Sigmoid colon (tissue), 4 donors: ENCODE measurements at regions not wholly inside any gene's neighbourhood (a gene's known extent, or its start where the extent isn't known, plus 50 kb on each side); places are given as distances from the start of the nearest gene placed in this dataset.

Source experiments
- EP300 ChIP-seq, 4 donors: sonication (generic); formaldehyde crosslinking; IDR thresholded peaks; one replicate each; pipeline ENCODE4 v1.6.1; 2017; ENCODE audit warnings: antibody characterized with exemption in 4 of 4
- POLR2A ChIP-seq, 2 donors: fragments of 450-650 bp; IDR thresholded peaks; one replicate each; pipeline ENCODE4 v1.6.1; 2016; ENCODE audit warnings: antibody characterized with exemption in 2 of 2, mild to moderate bottlenecking in 2 of 2, moderate library complexity in 2 of 2
- POLR2AphosphoS5 ChIP-seq, 4 donors: sonication (generic); formaldehyde crosslinking; IDR thresholded peaks; one replicate each; pipeline ENCODE4 v1.6.1; 2017; ENCODE audit warnings: antibody characterized with exemption in 4 of 4
- TF ChIP-seq, protein P1 (sequence below), 4 experiments: fragments of 450-650 bp in 3 of 4; fragments of 200-600 bp in 1 of 4; IDR thresholded peaks; one replicate each; pipeline ENCODE4 v1.5.1; 2016 to 2019; ENCODE audit warnings: antibody characterized with exemption in 4 of 4, mild to moderate bottlenecking in 3 of 4, moderate library complexity in 2 of 4

- TF ChIP-seq, protein P1, sequence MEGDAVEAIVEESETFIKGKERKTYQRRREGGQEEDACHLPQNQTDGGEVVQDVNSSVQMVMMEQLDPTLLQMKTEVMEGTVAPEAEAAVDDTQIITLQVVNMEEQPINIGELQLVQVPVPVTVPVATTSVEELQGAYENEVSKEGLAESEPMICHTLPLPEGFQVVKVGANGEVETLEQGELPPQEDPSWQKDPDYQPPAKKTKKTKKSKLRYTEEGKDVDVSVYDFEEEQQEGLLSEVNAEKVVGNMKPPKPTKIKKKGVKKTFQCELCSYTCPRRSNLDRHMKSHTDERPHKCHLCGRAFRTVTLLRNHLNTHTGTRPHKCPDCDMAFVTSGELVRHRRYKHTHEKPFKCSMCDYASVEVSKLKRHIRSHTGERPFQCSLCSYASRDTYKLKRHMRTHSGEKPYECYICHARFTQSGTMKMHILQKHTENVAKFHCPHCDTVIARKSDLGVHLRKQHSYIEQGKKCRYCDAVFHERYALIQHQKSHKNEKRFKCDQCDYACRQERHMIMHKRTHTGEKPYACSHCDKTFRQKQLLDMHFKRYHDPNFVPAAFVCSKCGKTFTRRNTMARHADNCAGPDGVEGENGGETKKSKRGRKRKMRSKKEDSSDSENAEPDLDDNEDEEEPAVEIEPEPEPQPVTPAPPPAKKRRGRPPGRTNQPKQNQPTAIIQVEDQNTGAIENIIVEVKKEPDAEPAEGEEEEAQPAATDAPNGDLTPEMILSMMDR (IDR thresholded peaks at IDR 0.05), result no peak
- TF ChIP-seq POLR2A (IDR thresholded peaks at IDR 0.05) (no peak), POLR2AphosphoS5 (IDR thresholded peaks at IDR 0.05) (no peak), EP300 (IDR thresholded peaks at IDR 0.05) (no peak)
Observed at GRCh38 chr18:55121397-55122170, 162.3 kb upstream of the CCDC68 start.
